ENCODE measurements at regions not wholly inside any gene's neighbourhood (a gene's known extent, or its start where the extent isn't known, plus 50 kb on each side); places are given as distances from the start of the nearest gene placed in this dataset.

DNA sequence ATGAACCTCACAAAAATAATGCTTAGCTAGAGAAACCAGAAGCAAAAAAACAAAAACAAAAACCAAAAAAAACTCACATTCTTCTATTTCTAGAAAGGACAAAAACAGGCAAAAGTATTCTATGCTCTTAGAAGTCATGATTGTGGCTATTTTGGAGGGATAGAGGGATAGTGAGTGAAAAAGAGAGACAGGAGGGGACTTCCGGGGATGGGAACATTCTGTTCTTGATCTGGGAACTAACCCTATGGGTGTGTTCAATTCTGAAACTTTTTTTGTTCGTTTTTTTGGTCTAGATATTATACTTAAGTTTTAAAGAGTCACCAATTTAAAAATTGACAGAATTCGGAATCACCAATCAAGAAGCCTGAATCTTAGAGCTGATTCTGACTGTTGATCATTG, 120.0 kb upstream of the TPM1 start:
- TF ChIP-seq SPI1 (IDR thresholded peaks at IDR 0.05; ENCODE audit: low read depth, low read length): no peak
- TF ChIP-seq POU2F2 (IDR thresholded peaks at IDR 0.05; ENCODE audit: low read depth, low read length): no peak
- TF ChIP-seq POLR2A (IDR thresholded peaks at IDR 0.05; ENCODE audit: low read depth, low read length): no peak
- no peak for TF ChIP-seq POLR2AphosphoS5 (IDR thresholded peaks at IDR 0.05; ENCODE audit: low read depth, low read length)
